Bronchial epithelial cell (primary cell): ENCODE measurements at regions not wholly inside any gene's neighbourhood (a gene's known extent, or its start where the extent isn't known, plus 50 kb on each side); places are given as distances from the start of the nearest gene placed in this dataset.

ENCODE experiments used
- DNase-seq: peaks from one replicate; pipeline ENCODE4 v3.0.0-alpha.2; 2010; ENCODE audit warnings: low read depth
- FAIRE-seq: peaks from 2 replicates; lab custom pipeline; 2011; peaks lifted over from hg19 to GRCh38; lab: Jason Lieb, UNC
- H3K27me3 ChIP-seq: 2 replicates; pipeline ENCODE4 v1.5.1; 2011; ENCODE audit warnings: low read length; ENCODE audit not compliant: control insufficient read depth, insufficient read depth
- H3K36me3 ChIP-seq: 2 replicates; pipeline ENCODE4 v1.5.1; 2011; ENCODE audit warnings: low read length; ENCODE audit not compliant: control insufficient read depth, insufficient read depth
- H3K4me3 ChIP-seq: 2 replicates; pipeline ENCODE4 v1.5.1; 2011; ENCODE audit warnings: mild to moderate bottlenecking, low read depth, low read length, control low read depth
- CTCF ChIP-seq: IDR thresholded peaks from 2 replicates; pipeline ENCODE4 v1.5.1; 2011; ENCODE audit warnings: mild to moderate bottlenecking, moderate library complexity, low read length, control low read depth, inconsistent platforms; ENCODE audit not compliant: insufficient read depth, severe bottlenecking

GRCh38 chr3:77868725-77869124 is 828.8 kb downstream of the ROBO2 start:
- FAIRE-seq (no peak), DNase-seq (peak; percentile 89)
- no peak overlapping the region for H3K4me3 ChIP-seq
- no peaks in the 10 kb centered on the region for H3K27me3 ChIP-seq
- TF ChIP-seq CTCF: no peak
- H3K36me3 ChIP-seq: no peaks in the 10 kb centered on the region

DNA sequence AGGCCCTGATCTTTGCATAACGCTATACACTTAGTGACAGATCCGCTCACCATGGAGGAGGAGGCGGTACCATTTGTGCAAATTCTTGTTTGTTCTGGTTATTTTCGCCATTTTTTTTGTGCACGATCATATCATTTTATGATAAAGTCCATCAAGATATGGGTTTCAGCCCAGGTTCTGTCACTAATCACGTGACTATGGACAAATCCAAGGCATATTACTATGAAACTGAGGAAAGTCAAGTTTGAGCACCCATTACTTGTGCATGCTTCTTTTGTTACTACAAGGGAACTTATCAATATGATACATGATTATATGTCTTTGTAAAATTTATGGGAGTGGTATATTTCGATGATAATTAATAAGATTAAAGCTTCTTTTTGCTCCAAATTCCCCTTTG is 829.5 kb downstream of the ROBO2 start:
- FAIRE-seq (no peak), DNase-seq (no peak)
- no peak overlapping the region for H3K4me3 ChIP-seq
- no peaks in the 10 kb centered on the region for H3K27me3 ChIP-seq
- no peak for TF ChIP-seq CTCF
- H3K36me3 ChIP-seq: no peaks in the 10 kb centered on the region

DNA sequence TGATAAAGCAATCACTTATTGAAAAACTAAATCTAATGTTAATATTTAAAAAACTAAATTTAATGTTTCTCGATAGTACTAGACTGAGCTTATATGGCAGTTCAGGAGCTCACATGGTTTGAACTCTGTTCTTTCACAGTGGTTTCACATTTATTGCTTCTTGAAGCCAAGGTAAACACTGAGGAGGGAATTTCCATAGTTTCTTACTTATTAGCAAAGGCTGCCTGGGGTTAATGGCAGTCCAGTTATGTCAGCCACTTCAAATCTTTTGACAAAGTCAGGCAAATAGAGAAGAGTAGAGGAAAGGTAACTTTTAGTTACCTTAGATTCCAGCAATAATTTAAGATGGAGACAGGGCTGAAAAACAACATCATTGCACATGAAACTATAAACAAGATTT is 831.5 kb downstream of the ROBO2 start:
- no peak overlapping the region for H3K4me3 ChIP-seq
- no peaks in the 10 kb centered on the region for H3K27me3 ChIP-seq
- FAIRE-seq (no peak), DNase-seq (no peak)
- TF ChIP-seq CTCF: no peak
- no peaks in the 10 kb centered on the region for H3K36me3 ChIP-seq

DNA sequence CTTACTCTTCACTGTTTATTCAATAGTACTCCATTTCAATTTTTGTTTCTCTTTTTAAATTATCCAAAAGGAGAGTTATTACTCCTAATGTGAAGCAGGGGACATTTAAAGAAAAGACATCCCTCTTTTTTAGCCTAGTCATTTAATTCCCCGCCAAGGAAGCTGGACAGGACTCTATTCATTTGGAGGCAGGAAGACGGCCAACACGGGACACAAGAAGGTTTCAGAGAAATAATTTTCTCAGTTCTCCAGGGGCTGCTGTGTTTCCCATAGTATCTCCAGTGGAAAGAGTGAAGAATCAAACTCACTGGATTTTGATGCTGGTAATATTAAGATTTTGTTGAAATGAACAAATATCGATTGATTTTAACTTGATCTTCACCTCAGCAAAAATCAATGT is 833.7 kb downstream of the ROBO2 start:
- H3K27me3 ChIP-seq: no peaks in the 10 kb centered on the region
- no peak for FAIRE-seq
- no peaks in the 10 kb centered on the region for H3K36me3 ChIP-seq
- H3K4me3 ChIP-seq: no peak overlapping the region
- DNase-seq: no peak
- no peak for TF ChIP-seq CTCF

- H3K4me3 ChIP-seq: no peak overlapping the region
- FAIRE-seq (no peak), DNase-seq (peak; percentile 32)
- no peak for TF ChIP-seq CTCF
- no peaks in the 10 kb centered on the region for H3K27me3 ChIP-seq
- no peaks in the 10 kb centered on the region for H3K36me3 ChIP-seq
These were observed 845.5 kb downstream of the ROBO2 start for GRCh38 chr3:77885381-77885780.

- H3K4me3 ChIP-seq: no peak overlapping the region
- FAIRE-seq: no peak
- no peak for TF ChIP-seq CTCF
- no peaks in the 10 kb centered on the region for H3K36me3 ChIP-seq
- DNase-seq: no peak
- H3K27me3 ChIP-seq: no peaks in the 10 kb centered on the region
These were observed 847.7 kb downstream of the ROBO2 start for GRCh38 chr3:77887611-77888010.
